ENCODE measurements at regions not wholly inside any gene's neighbourhood (a gene's known extent, or its start where the extent isn't known, plus 50 kb on each side); places are given as distances from the start of the nearest gene placed in this dataset.

DNA sequence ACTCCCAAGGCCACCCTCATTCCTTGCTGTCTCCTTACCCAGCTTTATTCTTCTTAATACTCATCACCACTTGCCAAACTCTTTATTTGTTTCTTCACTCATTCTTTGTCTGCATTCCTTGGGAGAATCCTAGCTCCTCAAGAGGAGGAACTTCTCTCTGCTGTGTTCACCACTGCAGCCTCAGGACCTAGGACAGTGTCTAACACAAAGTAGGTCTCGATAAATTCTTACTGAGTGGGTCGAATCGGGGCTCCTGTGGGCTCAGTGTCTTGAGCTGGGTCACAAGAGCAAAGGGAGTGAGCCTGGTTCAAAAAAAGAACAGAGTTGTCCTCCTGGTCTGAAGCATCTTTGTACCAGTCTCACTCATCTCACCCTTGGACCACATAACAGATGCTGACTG, 224.1 kb upstream of the TMEM132C start:
- no peak overlapping the region for H3K4me2 ChIP-seq (ENCODE audit: low read depth, low read length, poor library complexity, severe bottlenecking)
- H2AFZ ChIP-seq (ENCODE audit: low read depth, low read length, severe bottlenecking), result no peak overlapping the region
- TF ChIP-seq EZH2phosphoT487 (conservative IDR thresholded peaks at IDR 0.05; ENCODE audit: low read length), result no peak
- TF ChIP-seq, protein P1, sequence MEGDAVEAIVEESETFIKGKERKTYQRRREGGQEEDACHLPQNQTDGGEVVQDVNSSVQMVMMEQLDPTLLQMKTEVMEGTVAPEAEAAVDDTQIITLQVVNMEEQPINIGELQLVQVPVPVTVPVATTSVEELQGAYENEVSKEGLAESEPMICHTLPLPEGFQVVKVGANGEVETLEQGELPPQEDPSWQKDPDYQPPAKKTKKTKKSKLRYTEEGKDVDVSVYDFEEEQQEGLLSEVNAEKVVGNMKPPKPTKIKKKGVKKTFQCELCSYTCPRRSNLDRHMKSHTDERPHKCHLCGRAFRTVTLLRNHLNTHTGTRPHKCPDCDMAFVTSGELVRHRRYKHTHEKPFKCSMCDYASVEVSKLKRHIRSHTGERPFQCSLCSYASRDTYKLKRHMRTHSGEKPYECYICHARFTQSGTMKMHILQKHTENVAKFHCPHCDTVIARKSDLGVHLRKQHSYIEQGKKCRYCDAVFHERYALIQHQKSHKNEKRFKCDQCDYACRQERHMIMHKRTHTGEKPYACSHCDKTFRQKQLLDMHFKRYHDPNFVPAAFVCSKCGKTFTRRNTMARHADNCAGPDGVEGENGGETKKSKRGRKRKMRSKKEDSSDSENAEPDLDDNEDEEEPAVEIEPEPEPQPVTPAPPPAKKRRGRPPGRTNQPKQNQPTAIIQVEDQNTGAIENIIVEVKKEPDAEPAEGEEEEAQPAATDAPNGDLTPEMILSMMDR (IDR thresholded peaks at IDR 0.05; ENCODE audit: insufficient read depth, low read length, poor library complexity, severe bottlenecking), result no peak
- no peaks in the 10 kb centered on the region for H3K36me3 ChIP-seq (ENCODE audit: low read length)
- H3K4me3 ChIP-seq (ENCODE audit: insufficient read depth, low read length, poor library complexity, severe bottlenecking), result no peak overlapping the region
- no peak overlapping the region for H3K9ac ChIP-seq (ENCODE audit: low read length)
- H3K79me2 ChIP-seq (ENCODE audit: insufficient read depth, low read length), result no peaks in the 10 kb centered on the region
- no peaks in the 10 kb centered on the region for H3K27me3 ChIP-seq (ENCODE audit: low read length)
- no peaks in the 10 kb centered on the region for H3K9me3 ChIP-seq (ENCODE audit: insufficient read depth, low read length)
- no peaks in the 10 kb centered on the region for H3K9me2 ChIP-seq (replicated peaks; ENCODE audit: insufficient read depth, low read length)
- H3F3A ChIP-seq (ENCODE audit: insufficient read depth), result no peaks in the 10 kb centered on the region
- no peaks in the 10 kb centered on the region for H4K20me1 ChIP-seq (ENCODE audit: low read depth, low read length)
- H3K27ac ChIP-seq (ENCODE audit: low read depth, low read length), result no peak overlapping the region

DNA sequence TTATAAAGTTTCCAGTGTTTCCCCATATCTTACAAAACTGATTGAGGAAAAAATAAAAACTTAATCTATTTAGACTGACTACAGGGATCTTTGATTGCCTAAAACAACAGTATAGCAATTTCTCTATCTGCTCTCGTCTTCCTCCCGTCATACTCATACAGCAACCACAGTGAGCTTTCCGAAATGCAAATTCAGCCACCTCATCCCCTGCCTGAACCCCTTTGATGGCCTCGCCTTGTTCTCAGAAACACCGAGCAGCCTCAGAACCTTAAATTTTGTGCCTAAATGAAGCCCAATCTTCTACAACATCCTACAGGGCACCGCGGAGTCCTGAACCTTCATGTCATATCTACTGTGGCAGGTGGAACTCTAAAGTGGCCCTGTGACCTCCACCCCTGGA, 223.7 kb upstream of the TMEM132C start:
- H3K36me3 ChIP-seq (ENCODE audit: low read length), result no peaks in the 10 kb centered on the region
- no peaks in the 10 kb centered on the region for H3K79me2 ChIP-seq (ENCODE audit: insufficient read depth, low read length)
- no peaks in the 10 kb centered on the region for H3K27me3 ChIP-seq (ENCODE audit: low read length)
- no peak overlapping the region for H3K4me3 ChIP-seq (ENCODE audit: insufficient read depth, low read length, poor library complexity, severe bottlenecking)
- H3K27ac ChIP-seq (ENCODE audit: low read depth, low read length), result no peak overlapping the region
- H3F3A ChIP-seq (ENCODE audit: insufficient read depth), result no peaks in the 10 kb centered on the region
- no peak overlapping the region for H3K9ac ChIP-seq (ENCODE audit: low read length)
- H2AFZ ChIP-seq (ENCODE audit: low read depth, low read length, severe bottlenecking), result no peak overlapping the region
- H3K9me3 ChIP-seq (ENCODE audit: insufficient read depth, low read length), result no peaks in the 10 kb centered on the region
- H4K20me1 ChIP-seq (ENCODE audit: low read depth, low read length), result no peaks in the 10 kb centered on the region
- TF ChIP-seq, protein P1 (IDR thresholded peaks at IDR 0.05; ENCODE audit: insufficient read depth, low read length, poor library complexity, severe bottlenecking), result no peak
- TF ChIP-seq EZH2phosphoT487 (conservative IDR thresholded peaks at IDR 0.05; ENCODE audit: low read length), result no peak
- H3K9me2 ChIP-seq (replicated peaks; ENCODE audit: insufficient read depth, low read length), result no peaks in the 10 kb centered on the region
- H3K4me2 ChIP-seq (ENCODE audit: low read depth, low read length, poor library complexity, severe bottlenecking), result no peak overlapping the region

DNA sequence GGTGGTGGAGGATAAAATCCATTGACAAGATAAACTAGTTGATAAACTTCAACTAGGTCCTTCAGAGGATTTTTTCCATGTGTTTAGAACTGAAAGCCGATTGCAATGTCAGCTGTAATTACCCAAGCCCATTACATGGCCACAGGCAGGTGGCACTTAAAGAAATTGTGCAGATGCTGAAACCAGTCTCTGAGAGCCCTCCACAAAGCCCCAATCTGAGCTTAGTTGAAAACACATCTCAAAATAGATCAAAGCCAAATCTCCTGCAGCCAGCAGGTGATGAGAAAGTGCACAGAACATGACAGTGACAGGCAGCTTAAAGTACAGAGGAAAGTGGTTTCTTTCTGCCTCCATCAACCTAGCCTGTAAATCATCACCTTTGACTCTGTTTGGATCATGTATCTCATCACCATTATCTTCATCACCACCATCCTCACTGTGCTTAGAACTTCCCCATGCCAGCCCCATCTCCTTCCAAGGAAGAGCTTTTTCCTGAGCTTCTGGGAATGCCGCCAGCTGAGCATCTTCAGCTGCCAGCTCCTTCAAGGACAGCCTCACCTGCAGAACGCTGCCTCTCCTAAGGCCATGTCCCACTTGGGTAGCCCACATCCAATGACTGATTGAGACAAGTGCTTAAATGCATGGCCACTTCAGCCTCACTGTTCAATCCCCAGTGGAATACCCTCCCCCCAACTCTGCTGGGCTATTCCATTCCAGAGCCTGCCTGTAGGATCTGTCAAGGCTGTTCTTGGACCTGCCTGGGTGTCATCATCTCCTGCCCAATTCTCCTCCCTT, 219.5 kb upstream of the TMEM132C start:
- no peaks in the 10 kb centered on the region for H4K20me1 ChIP-seq (ENCODE audit: low read depth, low read length)
- H3K4me3 ChIP-seq (ENCODE audit: insufficient read depth, low read length, poor library complexity, severe bottlenecking), result no peak overlapping the region
- no peak overlapping the region for H3K27ac ChIP-seq (ENCODE audit: low read depth, low read length)
- no peak overlapping the region for H3K4me2 ChIP-seq (ENCODE audit: low read depth, low read length, poor library complexity, severe bottlenecking)
- H3K9me2 ChIP-seq (replicated peaks; ENCODE audit: insufficient read depth, low read length), result no peaks in the 10 kb centered on the region
- H3K27me3 ChIP-seq (ENCODE audit: low read length), result no peaks in the 10 kb centered on the region
- no peaks in the 10 kb centered on the region for H3F3A ChIP-seq (ENCODE audit: insufficient read depth)
- TF ChIP-seq EZH2phosphoT487 (conservative IDR thresholded peaks at IDR 0.05; ENCODE audit: low read length), result no peak
- no peaks in the 10 kb centered on the region for H3K36me3 ChIP-seq (ENCODE audit: low read length)
- H3K9ac ChIP-seq (ENCODE audit: low read length), result no peak overlapping the region
- no peaks in the 10 kb centered on the region for H3K79me2 ChIP-seq (ENCODE audit: insufficient read depth, low read length)
- H2AFZ ChIP-seq (ENCODE audit: low read depth, low read length, severe bottlenecking), result no peak overlapping the region
- H3K9me3 ChIP-seq (ENCODE audit: insufficient read depth, low read length), result no peaks in the 10 kb centered on the region

DNA sequence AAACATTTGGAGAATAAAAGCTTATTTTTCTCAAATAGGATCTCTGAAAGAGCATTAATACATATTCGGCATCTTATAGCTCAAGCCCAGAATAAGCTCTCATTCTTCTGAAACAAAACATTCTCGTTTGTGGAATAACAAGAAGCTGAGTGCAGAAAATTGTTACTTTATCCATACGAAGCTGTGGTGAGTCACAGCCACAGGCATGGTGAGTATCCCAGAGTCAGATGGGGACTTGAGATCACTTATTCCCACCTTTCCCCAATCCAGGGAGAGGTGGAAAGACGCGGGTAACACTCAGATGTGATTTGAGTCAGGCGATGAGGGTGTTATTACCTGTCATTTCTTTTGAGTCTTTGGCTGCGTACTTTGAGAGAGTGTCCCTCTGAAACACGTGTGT, 214.6 kb upstream of the TMEM132C start:
- no peak overlapping the region for H3K4me3 ChIP-seq (ENCODE audit: insufficient read depth, low read length, poor library complexity, severe bottlenecking)
- TF ChIP-seq, protein P1 (IDR thresholded peaks at IDR 0.05; ENCODE audit: insufficient read depth, low read length, poor library complexity, severe bottlenecking), result no peak
- TF ChIP-seq EZH2phosphoT487 (conservative IDR thresholded peaks at IDR 0.05; ENCODE audit: low read length), result no peak
- H3K27ac ChIP-seq (ENCODE audit: low read depth, low read length), result no peak overlapping the region
- H3K27me3 ChIP-seq (ENCODE audit: low read length), result no peaks in the 10 kb centered on the region
- no peaks in the 10 kb centered on the region for H3K9me2 ChIP-seq (replicated peaks; ENCODE audit: insufficient read depth, low read length)
- no peak overlapping the region for H3K9ac ChIP-seq (ENCODE audit: low read length)
- no peaks in the 10 kb centered on the region for H3K36me3 ChIP-seq (ENCODE audit: low read length)
- H3K4me2 ChIP-seq (ENCODE audit: low read depth, low read length, poor library complexity, severe bottlenecking), result no peak overlapping the region
- H3F3A ChIP-seq (ENCODE audit: insufficient read depth), result no peaks in the 10 kb centered on the region
- no peaks in the 10 kb centered on the region for H3K79me2 ChIP-seq (ENCODE audit: insufficient read depth, low read length)
- no peaks in the 10 kb centered on the region for H3K9me3 ChIP-seq (ENCODE audit: insufficient read depth, low read length)
- H2AFZ ChIP-seq (ENCODE audit: low read depth, low read length, severe bottlenecking), result no peak overlapping the region
- no peaks in the 10 kb centered on the region for H4K20me1 ChIP-seq (ENCODE audit: low read depth, low read length)
